ENCODE measurements at regions not wholly inside any gene's neighbourhood (a gene's known extent, or its start where the extent isn't known, plus 50 kb on each side); places are given as distances from the start of the nearest gene placed in this dataset.

GRCh38 chr1:34695580-34695979, 59.3 kb upstream of the GJB5 start:
- no peak overlapping the region for H3K4me3 ChIP-seq (ENCODE audit: low read depth, low read length)
- no peak for DNase-seq (ENCODE audit: low read depth)
- TF ChIP-seq POLR2A (IDR thresholded peaks at IDR 0.05; ENCODE audit: extremely low read depth, insufficient read length) (no peak), MYC (IDR thresholded peaks at IDR 0.05; ENCODE audit: low read depth, low read length) (no peak), CTCF (IDR thresholded peaks at IDR 0.05; ENCODE audit: low read depth, low read length) (no peak), MAX (IDR thresholded peaks at IDR 0.05; ENCODE audit: low read depth, low read length) (no peak)

GRCh38 chr1:34696230-34696629, 58.6 kb upstream of the GJB5 start:
- no peak overlapping the region for H3K4me3 ChIP-seq (ENCODE audit: low read depth, low read length)
- TF ChIP-seq MYC (IDR thresholded peaks at IDR 0.05; ENCODE audit: low read depth, low read length) (no peak), CTCF (IDR thresholded peaks at IDR 0.05; ENCODE audit: low read depth, low read length) (peak; percentile 8), POLR2A (IDR thresholded peaks at IDR 0.05; ENCODE audit: extremely low read depth, insufficient read length) (no peak), MAX (IDR thresholded peaks at IDR 0.05; ENCODE audit: low read depth, low read length) (no peak)
- peak; percentile 16 for DNase-seq (ENCODE audit: low read depth)

GRCh38 chr1:34696981-34697380, 57.9 kb upstream of the GJB5 start:
- DNase-seq (ENCODE audit: low read depth): no peak
- TF ChIP-seq POLR2A (IDR thresholded peaks at IDR 0.05; ENCODE audit: extremely low read depth, insufficient read length) (no peak), MAX (IDR thresholded peaks at IDR 0.05; ENCODE audit: low read depth, low read length) (no peak), MYC (IDR thresholded peaks at IDR 0.05; ENCODE audit: low read depth, low read length) (no peak), CTCF (IDR thresholded peaks at IDR 0.05; ENCODE audit: low read depth, low read length) (no peak)
- H3K4me3 ChIP-seq (ENCODE audit: low read depth, low read length): no peak overlapping the region

- DNase-seq (ENCODE audit: low read depth): no peak
- TF ChIP-seq MAX (IDR thresholded peaks at IDR 0.05; ENCODE audit: low read depth, low read length): no peak
- no peak overlapping the region for H3K4me3 ChIP-seq (ENCODE audit: low read depth, low read length)
Measured at GRCh38 chr1:34697818-34698217, 57.0 kb upstream of the GJB5 start.

GRCh38 chr1:34701326-34702060, 53.4 kb upstream of the GJB5 start:
- no peak for DNase-seq (ENCODE audit: low read depth)
- no peak overlapping the region for H3K4me3 ChIP-seq (ENCODE audit: low read depth, low read length)
- TF ChIP-seq MYC (IDR thresholded peaks at IDR 0.05; ENCODE audit: low read depth, low read length) (no peak), CTCF (IDR thresholded peaks at IDR 0.05; ENCODE audit: low read depth, low read length) (no peak), MAX (IDR thresholded peaks at IDR 0.05; ENCODE audit: low read depth, low read length) (no peak), POLR2A (IDR thresholded peaks at IDR 0.05; ENCODE audit: extremely low read depth, insufficient read length) (no peak)

Data from NB4 (cell line).